ENCODE measurements at regions not wholly inside any gene's neighbourhood (a gene's known extent, or its start where the extent isn't known, plus 50 kb on each side); places are given as distances from the start of the nearest gene placed in this dataset.

DNA sequence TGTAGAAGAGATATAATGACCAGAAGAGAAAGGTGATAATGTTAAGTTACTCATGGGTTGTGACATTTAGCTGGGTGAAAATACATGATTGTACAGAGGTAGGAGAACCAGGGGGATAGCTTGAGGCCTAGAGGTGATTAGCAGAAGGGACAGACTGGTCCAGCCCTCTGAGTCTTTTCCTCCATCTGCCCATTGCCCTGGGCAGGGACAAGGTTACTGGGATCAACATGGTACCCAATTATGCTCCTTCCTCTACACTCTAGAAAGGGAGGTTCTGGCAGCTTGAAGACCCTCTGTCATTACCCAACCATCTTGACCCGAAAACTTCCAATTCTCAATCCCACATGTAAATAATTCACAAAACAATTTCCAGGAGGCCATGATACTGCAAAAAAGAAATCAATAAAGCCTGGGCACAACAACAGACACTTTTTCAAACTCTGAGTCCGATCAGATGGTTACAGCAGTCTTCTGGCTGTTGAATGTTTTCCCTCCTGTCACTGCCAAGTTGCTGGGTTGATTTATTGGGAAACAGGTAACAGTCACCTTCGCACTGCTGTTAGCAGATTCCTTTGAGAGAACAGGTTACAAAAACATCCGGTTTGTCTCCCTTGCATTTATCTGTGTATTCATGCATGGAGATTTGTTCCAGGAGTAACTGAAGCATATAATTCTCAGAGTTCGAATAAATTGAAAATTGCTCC lies 239.1 kb upstream of the HTR2A start:
- DNase-seq (ENCODE audit: low read depth) = no peak

GRCh38 chr13:47134939-47135489 lies 238.2 kb upstream of the HTR2A start:
- no peaks in the 10 kb centered on the region for H3K36me3 ChIP-seq (ENCODE audit: control insufficient read depth, insufficient read depth, low read length)
- DNase-seq (ENCODE audit: low read depth) (no peak), FAIRE-seq (no peak)
- H3K4me3 ChIP-seq (ENCODE audit: low read depth, low read length) = no peak overlapping the region
- no peaks in the 10 kb centered on the region for H3K27me3 ChIP-seq (ENCODE audit: control insufficient read depth, insufficient read depth, low read length)
- TF ChIP-seq CTCF (IDR thresholded peaks at IDR 0.05; ENCODE audit: insufficient read depth, low read length, severe bottlenecking) = no peak

More for the DNA sequence above, 239.1 kb upstream of the HTR2A start:
- FAIRE-seq = peak; percentile 47
- H3K36me3 ChIP-seq (ENCODE audit: control insufficient read depth, insufficient read depth, low read length) = no peaks in the 10 kb centered on the region
- H3K27me3 ChIP-seq (ENCODE audit: control insufficient read depth, insufficient read depth, low read length) = no peaks in the 10 kb centered on the region
- TF ChIP-seq CTCF (IDR thresholded peaks at IDR 0.05; ENCODE audit: insufficient read depth, low read length, severe bottlenecking) = no peak
- no peak overlapping the region for H3K4me3 ChIP-seq (ENCODE audit: low read depth, low read length)

DNA sequence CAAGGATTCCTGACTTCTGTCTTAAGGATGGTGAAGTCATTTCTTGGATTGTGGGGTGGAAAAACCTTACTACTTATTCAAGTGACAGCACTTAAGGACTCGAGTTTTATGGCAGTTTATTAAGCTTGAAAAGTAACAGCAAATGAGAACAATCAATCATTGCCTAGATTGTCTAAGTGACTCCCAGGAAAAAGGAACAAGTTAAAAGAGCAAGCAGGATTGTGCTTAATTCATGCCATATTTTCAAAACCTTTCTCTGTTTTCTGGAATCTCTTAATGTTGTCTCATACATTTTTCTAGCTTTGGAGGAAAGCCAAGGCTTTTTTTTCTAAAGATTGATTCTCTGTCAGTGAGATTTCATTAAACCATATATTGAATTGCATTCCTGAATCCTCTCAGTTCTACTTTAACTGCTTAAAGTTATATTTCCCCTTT lies 236.2 kb upstream of the HTR2A start:
- Histone ChIP-seq H3K36me3 (ENCODE audit: control insufficient read depth, insufficient read depth, low read length) (no peaks in the 10 kb centered on the region), H3K4me3 (ENCODE audit: low read depth, low read length) (no peak overlapping the region), H3K27me3 (ENCODE audit: control insufficient read depth, insufficient read depth, low read length) (no peaks in the 10 kb centered on the region)
- TF ChIP-seq CTCF (IDR thresholded peaks at IDR 0.05; ENCODE audit: insufficient read depth, low read length, severe bottlenecking) = no peak
- FAIRE-seq (no peak), DNase-seq (ENCODE audit: low read depth) (no peak)

DNA sequence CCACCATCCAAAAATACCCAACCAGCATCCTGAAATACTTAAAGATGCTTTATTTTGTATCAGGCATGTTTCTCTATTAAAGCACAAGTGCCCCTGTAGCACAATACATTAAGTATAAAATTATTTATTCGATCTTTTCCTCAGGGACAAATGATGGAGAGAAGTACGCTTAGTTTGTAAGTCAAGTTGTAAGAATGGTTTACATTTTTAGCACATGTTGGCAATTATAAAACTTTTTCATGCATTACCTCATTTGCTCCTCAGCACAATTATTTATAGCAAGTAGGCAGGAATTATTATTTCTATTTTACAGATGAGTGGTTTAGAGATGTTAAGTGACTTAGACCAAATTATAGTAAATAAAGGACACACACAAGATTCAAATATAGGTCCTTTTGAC lies 232.6 kb upstream of the HTR2A start:
- TF ChIP-seq CTCF (IDR thresholded peaks at IDR 0.05; ENCODE audit: insufficient read depth, low read length, severe bottlenecking) = no peak
- Histone ChIP-seq H3K4me3 (ENCODE audit: low read depth, low read length) (no peak overlapping the region), H3K27me3 (ENCODE audit: control insufficient read depth, insufficient read depth, low read length) (no peaks in the 10 kb centered on the region), H3K36me3 (ENCODE audit: control insufficient read depth, insufficient read depth, low read length) (no peaks in the 10 kb centered on the region)
- FAIRE-seq = no peak
- DNase-seq (ENCODE audit: low read depth) = no peak

GRCh38 chr13:47126432-47126831 lies 229.6 kb upstream of the HTR2A start:
- FAIRE-seq = no peak
- no peak overlapping the region for H3K4me3 ChIP-seq (ENCODE audit: low read depth, low read length)
- no peak for DNase-seq (ENCODE audit: low read depth)
- TF ChIP-seq CTCF (IDR thresholded peaks at IDR 0.05; ENCODE audit: insufficient read depth, low read length, severe bottlenecking) = no peak
- no peaks in the 10 kb centered on the region for H3K27me3 ChIP-seq (ENCODE audit: control insufficient read depth, insufficient read depth, low read length)
- H3K36me3 ChIP-seq (ENCODE audit: control insufficient read depth, insufficient read depth, low read length) = no peaks in the 10 kb centered on the region
